RWPE1 (cell line): ENCODE measurements at regions not wholly inside any gene's neighbourhood (a gene's known extent, or its start where the extent isn't known, plus 50 kb on each side); places are given as distances from the start of the nearest gene placed in this dataset.

Experiments
- CTCF ChIA-PET: fragments of 350-600 bp; sonication (Branson Sonifier 250); formaldehyde crosslinking; extraction: SDS; loops from one replicate; lab custom pipeline; 2021; lab: Yijun Ruan, JAX
- POLR2A ChIA-PET: fragments of 400-600 bp; formaldehyde crosslinking; extraction: SDS; loops from one replicate; lab custom pipeline; 2020; ENCODE audit warnings: antibody characterized with exemption; ENCODE audit not compliant: low non-redundant PET; lab: Yijun Ruan, JAX
- DNase-seq: peaks from one replicate; pipeline ENCODE4 v3.0.0; 2012; ENCODE audit warnings: low spot score
- H3K27ac ChIP-seq: fragments of 450-650 bp; 2 replicates; pipeline ENCODE4 v1.5.1; 2017
- TF ChIP-seq, protein P1 (sequence below): fragments of 450-650 bp; conservative IDR thresholded peaks from 2 replicates; pipeline ENCODE4 v1.5.1; 2017; ENCODE audit warnings: low read depth, mild to moderate bottlenecking

DNA sequence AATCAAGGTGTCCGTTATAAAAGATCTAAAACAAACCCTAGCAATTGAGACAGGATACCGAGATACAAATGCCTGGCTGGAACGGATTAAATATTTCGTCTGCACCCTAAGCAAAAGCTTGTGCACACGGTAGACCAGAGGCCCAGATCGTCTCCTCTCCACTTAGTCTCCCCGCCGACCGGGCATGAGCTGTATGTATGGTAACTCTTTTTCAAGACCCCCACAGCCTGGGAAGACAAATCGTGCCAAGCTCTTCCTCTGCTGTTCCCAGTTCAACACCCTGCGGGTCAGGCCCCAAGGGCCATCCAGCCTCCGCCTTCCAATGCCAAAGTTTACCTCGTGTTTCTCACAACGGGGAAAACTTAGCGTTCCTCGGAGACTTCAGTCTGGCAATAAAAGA lies 285.7 kb upstream of the GALNT17 start:
- CTCF ChIA-PET: no interaction called here
- DNase-seq: no peak
- no peak overlapping the region for H3K27ac ChIP-seq
- POLR2A ChIA-PET: no interaction called here
- TF ChIP-seq, protein P1, sequence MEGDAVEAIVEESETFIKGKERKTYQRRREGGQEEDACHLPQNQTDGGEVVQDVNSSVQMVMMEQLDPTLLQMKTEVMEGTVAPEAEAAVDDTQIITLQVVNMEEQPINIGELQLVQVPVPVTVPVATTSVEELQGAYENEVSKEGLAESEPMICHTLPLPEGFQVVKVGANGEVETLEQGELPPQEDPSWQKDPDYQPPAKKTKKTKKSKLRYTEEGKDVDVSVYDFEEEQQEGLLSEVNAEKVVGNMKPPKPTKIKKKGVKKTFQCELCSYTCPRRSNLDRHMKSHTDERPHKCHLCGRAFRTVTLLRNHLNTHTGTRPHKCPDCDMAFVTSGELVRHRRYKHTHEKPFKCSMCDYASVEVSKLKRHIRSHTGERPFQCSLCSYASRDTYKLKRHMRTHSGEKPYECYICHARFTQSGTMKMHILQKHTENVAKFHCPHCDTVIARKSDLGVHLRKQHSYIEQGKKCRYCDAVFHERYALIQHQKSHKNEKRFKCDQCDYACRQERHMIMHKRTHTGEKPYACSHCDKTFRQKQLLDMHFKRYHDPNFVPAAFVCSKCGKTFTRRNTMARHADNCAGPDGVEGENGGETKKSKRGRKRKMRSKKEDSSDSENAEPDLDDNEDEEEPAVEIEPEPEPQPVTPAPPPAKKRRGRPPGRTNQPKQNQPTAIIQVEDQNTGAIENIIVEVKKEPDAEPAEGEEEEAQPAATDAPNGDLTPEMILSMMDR: no peak

DNA sequence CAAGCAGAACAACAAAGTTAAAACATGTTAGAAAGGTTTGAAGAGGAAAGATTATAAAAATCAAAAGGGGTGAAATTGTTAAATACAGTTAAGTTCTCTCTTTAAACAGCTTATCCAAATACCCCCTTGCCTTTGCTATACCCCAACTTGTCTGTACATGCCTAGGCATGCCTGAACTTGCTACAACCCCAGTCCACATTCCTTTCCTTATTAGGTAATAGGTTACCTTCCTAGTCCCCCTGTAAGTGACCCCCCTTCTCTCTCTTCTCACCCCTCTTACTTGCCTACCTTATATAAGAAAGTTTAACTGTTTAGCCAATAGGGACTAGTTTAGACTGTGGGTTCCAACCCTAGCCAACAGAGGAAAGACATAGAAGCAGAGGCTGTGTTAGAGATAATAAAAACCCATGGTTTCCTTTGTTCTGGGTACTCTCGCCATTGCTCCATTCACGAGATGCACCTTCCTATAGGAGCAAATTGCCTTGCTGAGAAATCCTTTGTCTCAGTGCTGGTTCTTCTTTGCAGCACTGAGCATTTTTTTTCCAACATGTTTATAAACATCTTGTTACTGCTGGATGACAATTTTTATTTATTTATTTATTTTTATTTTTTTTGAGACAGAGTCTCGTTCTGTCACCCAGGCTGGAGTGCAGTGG lies 282.2 kb upstream of the GALNT17 start:
- H3K27ac ChIP-seq: no peak overlapping the region
- ChIA-PET CTCF (no interaction called here), POLR2A (no interaction called here)
- DNase-seq: no peak
- TF ChIP-seq, protein P1: no peak

- H3K27ac ChIP-seq: no peak overlapping the region
- CTCF ChIA-PET: interaction anchor here (0.6 to 2.2 kb wide), 4 partner anchors 22 to 1472 kb away, joined by 3 to 13 read pairs (median 6); no protein-coding TSS in a partner anchor
- no peak for DNase-seq
- TF ChIP-seq, protein P1: no peak
- POLR2A ChIA-PET: no interaction called here
Observed at GRCh38 chr7:70855373-70855772, 276.6 kb upstream of the GALNT17 start.

- ChIA-PET POLR2A (no interaction called here), CTCF (interaction anchor here (0.6 to 2.2 kb wide), 6 partner anchors 70 to 1172 kb away, joined by 3 to 13 read pairs (median 3); no protein-coding TSS in a partner anchor)
- TF ChIP-seq, protein P1: peak; percentile 3; the same call in 1 of the 2 replicates
- DNase-seq: peak; percentile 41
- H3K27ac ChIP-seq: no peak overlapping the region
Observed at GRCh38 chr7:70856901-70857630, 274.9 kb upstream of the GALNT17 start.

DNA sequence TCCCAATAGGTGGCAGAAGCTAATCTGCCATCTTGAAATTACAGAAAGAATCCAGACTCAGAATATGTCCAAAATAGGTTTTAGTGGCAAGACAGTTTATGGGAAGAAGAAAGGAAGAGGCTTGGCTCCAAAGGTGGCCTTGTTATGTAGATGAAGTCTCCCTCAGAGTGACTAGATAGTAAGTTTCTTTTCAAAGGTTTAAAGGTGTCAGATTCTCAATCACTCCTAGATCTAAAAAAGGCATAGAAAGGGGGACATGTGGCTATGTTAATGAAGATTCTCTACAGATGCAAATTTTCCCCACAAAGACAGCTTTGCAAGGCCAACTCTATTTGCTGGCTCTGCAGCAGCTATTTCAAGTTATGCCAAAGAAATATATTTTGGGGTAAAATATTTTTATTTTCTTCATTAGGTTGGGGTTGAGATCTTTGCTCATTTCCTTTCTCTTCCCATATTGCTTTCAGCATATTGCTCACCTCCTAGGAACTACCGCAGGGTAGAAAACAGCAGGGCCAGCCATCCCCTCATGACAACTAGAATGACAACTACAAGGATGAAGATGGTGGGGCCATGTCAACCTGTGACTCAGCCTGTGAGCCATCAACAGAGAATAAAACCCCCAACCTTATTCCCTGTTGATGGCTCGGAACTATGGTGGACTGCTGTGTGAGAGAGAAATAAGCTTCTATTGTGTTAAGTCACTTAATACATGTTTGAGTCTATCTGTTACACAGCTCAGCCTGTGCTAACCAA lies 274.0 kb upstream of the GALNT17 start:
- CTCF ChIA-PET: interaction anchor here (0.5 to 0.7 kb wide), 2 partner anchors 16 to 1299 kb away, joined by 3 read pairs; no protein-coding TSS in a partner anchor
- POLR2A ChIA-PET: no interaction called here
- no peak overlapping the region for H3K27ac ChIP-seq
- TF ChIP-seq, protein P1: no peak
- no peak for DNase-seq

DNA sequence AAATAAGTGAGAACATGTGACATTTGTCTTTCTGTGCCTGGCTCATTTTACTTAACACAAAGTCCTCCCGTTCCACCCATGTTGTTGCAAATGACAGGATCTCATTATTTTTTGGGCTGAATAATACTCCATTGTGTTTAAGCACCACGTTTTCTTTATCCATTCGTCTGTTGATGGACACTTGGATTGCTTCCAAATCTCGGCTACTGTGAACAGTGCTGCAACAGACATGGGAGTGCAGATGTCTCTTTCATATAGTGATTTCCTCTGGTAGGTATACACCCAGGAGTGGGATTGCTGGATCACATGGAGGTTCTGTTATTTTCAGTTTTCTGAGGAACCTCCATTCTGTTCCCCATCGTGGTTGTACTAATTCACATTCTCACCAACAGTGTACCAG lies 264.4 kb upstream of the GALNT17 start:
- TF ChIP-seq, protein P1: no peak
- ChIA-PET CTCF (no interaction called here), POLR2A (no interaction called here)

More for the DNA sequence above, 264.4 kb upstream of the GALNT17 start:
- H3K27ac ChIP-seq: no peak overlapping the region
- DNase-seq: no peak
